ENCODE measurements at regions not wholly inside any gene's neighbourhood (a gene's known extent, or its start where the extent isn't known, plus 50 kb on each side); places are given as distances from the start of the nearest gene placed in this dataset.

- TF ChIP-seq BHLHE40 (IDR thresholded peaks at IDR 0.05; ENCODE audit: low read depth, low read length): no peak
Observed at GRCh38 chr9:18208166-18209059, 265.5 kb upstream of the ADAMTSL1 start (continued).

- intact Hi-C loops (cut with micrococcal nuclease) (no loop called here), in situ Hi-C loops (cut with MboI; ENCODE audit: low sequenced_read_pairs) (no loop called here)
- POLR2A ChIA-PET (ENCODE audit: unreplicated experiment): interaction anchor here (0.7 kb wide), 1 partner anchor 476 kb away, joined by 3 read pairs; no protein-coding TSS in a partner anchor
Observed at GRCh38 chr9:18215626-18216025, 258.3 kb upstream of the ADAMTSL1 start.

More at GRCh38 chr9:18215626-18216025, 258.3 kb upstream of the ADAMTSL1 start:
- dilution Hi-C loops (cut with HindIII; ENCODE audit: low sequenced_read_pairs, unreplicated experiment): no loop called here
- H2AK5ac ChIP-seq (ENCODE audit: low read depth, low read length): no peak overlapping the region
- no peak for DNase-seq
- no peak overlapping the region for H3K4me2 ChIP-seq (ENCODE audit: low read depth, low read length)
- no TSS peak for BruUV-seq (replicated peaks)
- H3K36me3 ChIP-seq (ENCODE audit: control insufficient read depth, insufficient read depth, low read length): no peaks in the 10 kb centered on the region
- H2BK20ac ChIP-seq (ENCODE audit: low read depth, low read length): no peak overlapping the region
- no peak overlapping the region for H2AK9ac ChIP-seq (replicated peaks; ENCODE audit: low read depth, low read length, poor library complexity)
- ATAC-seq (ENCODE audit: low read depth): no peak
- no peak overlapping the region for H4K5ac ChIP-seq (ENCODE audit: low read depth, low read length)
- CTCF ChIA-PET: no interaction called here
- no peaks in the 10 kb centered on the region for H4K20me1 ChIP-seq (ENCODE audit: insufficient read depth, low read length)
- no peak overlapping the region for H4K91ac ChIP-seq (ENCODE audit: insufficient read depth, low read depth, low read length)
- no peak overlapping the region for H3K18ac ChIP-seq (ENCODE audit: low read depth, low read length)
- no peaks in the 10 kb centered on the region for H3K9me3 ChIP-seq (ENCODE audit: control insufficient read depth, insufficient read depth, low read length)
- no peak overlapping the region for H3K27ac ChIP-seq (ENCODE audit: insufficient read depth, low read length)
- no peak overlapping the region for H2BK120ac ChIP-seq (ENCODE audit: low read depth, low read length)
- H4K8ac ChIP-seq (ENCODE audit: low read depth in 2 of 2, low read length in 2 of 2): no peak overlapping the region
- peaks cover 7% of the 10 kb centered on the region for H3K27me3 ChIP-seq (ENCODE audit: control insufficient read depth, insufficient read depth, low read length)
- H3K4ac ChIP-seq (ENCODE audit: low read depth, low read length): no peak overlapping the region
- H3K9ac ChIP-seq (ENCODE audit: low read depth, low read length): no peak overlapping the region
- no peak overlapping the region for H3K56ac ChIP-seq (ENCODE audit: extremely low read depth, insufficient read depth, low read length)
- no peak for TF ChIP-seq MXI1 (IDR thresholded peaks at IDR 0.05; ENCODE audit: borderline replicate concordance, low read depth, low read length)
- TF ChIP-seq MAZ (IDR thresholded peaks at IDR 0.05; ENCODE audit: borderline replicate concordance, low read depth, low read length): no peak
- no CpG with 5 or more reads among the region's 3 CpGs for WGBS, 2 experiments (ENCODE audit: extremely low coverage in 2 of 2, insufficient read length in 1 of 2)
- H3K79me1 ChIP-seq (ENCODE audit: low read depth in 1 of 2, low read length in 2 of 2): no peaks in the 10 kb centered on the region
- no peak overlapping the region for H3K23ac ChIP-seq (ENCODE audit: low read depth, low read length)
- no peak overlapping the region for H3K4me3 ChIP-seq (ENCODE audit: insufficient read depth, low read depth, low read length)
- H2AFZ ChIP-seq (replicated peaks; ENCODE audit: low read length, poor library complexity): no peak overlapping the region
- no peak overlapping the region for H2BK5ac ChIP-seq (ENCODE audit: low read depth, low read length, poor library complexity, severe bottlenecking)
- no peak overlapping the region for H2BK15ac ChIP-seq (ENCODE audit: low read depth, low read length)
- no peak overlapping the region for H3K14ac ChIP-seq (replicated peaks; ENCODE audit: low read depth, low read length)
- no peaks in the 10 kb centered on the region for H3K4me1 ChIP-seq (ENCODE audit: control insufficient read depth, insufficient read depth, low read length)
- H3K9me1 ChIP-seq (ENCODE audit: insufficient read depth, low read length): no peaks in the 10 kb centered on the region
